GM12864 (cell line): ENCODE measurements at regions not wholly inside any gene's neighbourhood (a gene's known extent, or its start where the extent isn't known, plus 50 kb on each side); places are given as distances from the start of the nearest gene placed in this dataset.

Experiments used
- DNase-seq: peaks from one replicate; pipeline ENCODE4 v3.0.0-alpha.2; 2011; ENCODE audit warnings: low read depth
- H3K4me3 ChIP-seq: 2 replicates; pipeline ENCODE4 v1.5.1; 2011; ENCODE audit warnings: mild to moderate bottlenecking, low read depth, low read length, control low read depth
- CTCF ChIP-seq: IDR thresholded peaks from 2 replicates; pipeline ENCODE4 v1.5.1; 2011; ENCODE audit warnings: low read depth, mild to moderate bottlenecking, moderate library complexity, low read length, control low read depth, inconsistent platforms; ENCODE audit errors: missing control alignments

- TF ChIP-seq CTCF, result no peak
- no peak overlapping the region for H3K4me3 ChIP-seq
- no peak for DNase-seq
Measured at GRCh38 chrX:69110116-69110530, 55.1 kb downstream of the PJA1 start.

- H3K4me3 ChIP-seq, result no peak overlapping the region
- DNase-seq, result no peak
- no peak for TF ChIP-seq CTCF
Measured at GRCh38 chrX:69109706-69110105, 55.5 kb downstream of the PJA1 start.

- TF ChIP-seq CTCF, result no peak
- DNase-seq, result no peak
- no peak overlapping the region for H3K4me3 ChIP-seq
Measured at GRCh38 chrX:69109036-69109663, 56.1 kb downstream of the PJA1 start.

GRCh38 chrX:69107747-69108401 is 57.4 kb downstream of the PJA1 start:
- H3K4me3 ChIP-seq, result no peak overlapping the region

GRCh38 chrX:69107231-69107739 is 58.0 kb downstream of the PJA1 start:
- DNase-seq, result no peak
- no peak overlapping the region for H3K4me3 ChIP-seq
- TF ChIP-seq CTCF, result no peak

More at GRCh38 chrX:69107747-69108401, 57.4 kb downstream of the PJA1 start:
- DNase-seq, result no peak
- no peak for TF ChIP-seq CTCF

GRCh38 chrX:69104756-69105434 is 60.4 kb downstream of the PJA1 start:
- TF ChIP-seq CTCF, result no peak
- DNase-seq, result no peak

More at GRCh38 chrX:69104756-69105434, 60.4 kb downstream of the PJA1 start:
- H3K4me3 ChIP-seq, result no peak overlapping the region
